Keratinocyte (primary cell): ENCODE measurements at regions not wholly inside any gene's neighbourhood (a gene's known extent, or its start where the extent isn't known, plus 50 kb on each side); places are given as distances from the start of the nearest gene placed in this dataset.

ENCODE experiments used
- CTCF ChIP-seq, 3 experiments: IDR thresholded peaks in 1 of 3; conservative IDR thresholded peaks in 1 of 3; optimal IDR thresholded peaks in 1 of 3; 2 replicates in 2 of 3; 3 replicates in 1 of 3; pipeline versions ENCODE3 to v1.5.1; 2011; ENCODE audit warnings: low read length in 3 of 3, mild to moderate bottlenecking in 3 of 3, moderate library complexity in 2 of 3, control low read depth in 1 of 3, inconsistent platforms in 1 of 3; ENCODE audit not compliant: insufficient read depth in 2 of 3; ENCODE audit errors: extremely low read depth in 1 of 3
- EZH2 ChIP-seq: IDR thresholded peaks from one replicate; pipeline ENCODE4 v1.6.1; 2012; ENCODE audit warnings: inconsistent platforms, mild to moderate bottlenecking, low read length, moderate library complexity

- TF ChIP-seq CTCF (optimal IDR thresholded peaks at IDR 0.05 in 1 of 3, IDR thresholded peaks at IDR 0.05 in 1 of 3, conservative IDR thresholded peaks at IDR 0.05 in 1 of 3; ENCODE audit: extremely low read depth in 1 of 3, insufficient read depth in 2 of 3, low read length in 3 of 3), result no peak
- TF ChIP-seq EZH2, result no peak
These were observed 119.2 kb upstream of the TMEM170B start for GRCh38 chr6:11418290-11418905.
